HS-5 (cell line): ENCODE measurements at regions not wholly inside any gene's neighbourhood (a gene's known extent, or its start where the extent isn't known, plus 50 kb on each side); places are given as distances from the start of the nearest gene placed in this dataset.

ENCODE experiments used
- DNase-seq: peaks from one replicate; pipeline ENCODE4 v3.0.0-alpha.2; 2012; ENCODE audit warnings: low read depth

- no peak for DNase-seq
Measured at GRCh38 chr10:79012567-79012966, 56.2 kb upstream of the ZMIZ1 start.

GRCh38 chr10:79013406-79013987 is 55.3 kb upstream of the ZMIZ1 start:
- no peak for DNase-seq

DNA sequence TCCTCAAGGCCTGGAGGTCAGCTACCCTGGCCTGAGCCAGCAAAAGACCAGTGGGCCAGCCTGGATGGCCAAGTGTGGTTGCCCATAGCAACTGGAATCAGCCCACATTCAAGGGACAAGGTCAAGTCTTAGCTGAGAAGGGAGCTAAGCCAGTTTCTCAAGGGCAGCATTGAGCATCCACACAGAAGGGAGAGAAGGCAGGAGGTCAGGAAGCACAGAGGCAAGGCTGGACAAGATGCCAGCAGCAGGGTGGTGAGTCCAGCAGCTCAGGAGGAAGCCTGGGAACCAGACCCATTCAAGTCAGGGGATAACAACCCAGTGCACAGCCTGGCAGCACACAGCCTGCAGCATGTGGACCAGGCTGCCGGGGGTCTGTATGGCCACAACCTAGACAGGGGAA is 54.0 kb upstream of the ZMIZ1 start:
- no peak for DNase-seq

DNA sequence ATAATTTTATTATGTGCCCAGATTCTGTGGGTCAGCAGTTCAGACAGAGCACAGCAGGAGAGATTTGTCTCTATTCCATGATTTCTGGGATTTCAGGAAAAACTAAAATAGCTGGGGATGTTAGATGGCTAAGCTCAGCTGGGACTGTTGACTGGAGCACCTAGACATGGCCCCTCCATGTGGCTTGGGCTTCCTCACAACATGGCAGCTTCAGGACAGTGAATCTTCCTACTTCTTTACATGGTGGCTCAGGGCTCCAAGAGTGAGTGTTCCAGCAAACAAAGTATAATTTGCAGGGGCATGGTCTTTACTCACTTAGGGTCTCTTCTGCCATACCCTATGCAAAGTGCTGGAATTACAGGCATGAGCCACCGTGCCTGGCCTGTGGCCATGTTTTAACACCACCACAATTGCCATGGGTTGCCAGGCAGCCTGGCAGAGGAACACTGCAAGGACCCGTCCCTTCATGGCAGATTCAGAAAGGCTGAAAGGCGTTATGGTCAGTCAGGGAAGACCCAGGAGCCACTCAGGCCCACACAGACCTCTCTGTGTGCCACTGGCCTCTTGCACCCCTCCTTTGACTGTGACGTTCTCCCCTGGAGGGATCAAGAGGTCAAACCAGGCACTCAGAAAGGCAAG is 50.8 kb upstream of the ZMIZ1 start:
- no peak for DNase-seq

- no peak for DNase-seq
Measured at GRCh38 chr10:79018521-79019011, 50.2 kb upstream of the ZMIZ1 start.
